GM19468 (cell line): ENCODE measurements at regions not wholly inside any gene's neighbourhood (a gene's known extent, or its start where the extent isn't known, plus 50 kb on each side); places are given as distances from the start of the nearest gene placed in this dataset.
"Not testable (repeated sequence)": the region's sequence is repeated elsewhere in the genome, so short reads cannot be mapped to it uniquely, and the experiment has no call there.

Experiments used
- ATAC-seq: cut with Tn5 transposase; IDR thresholded peaks from one replicate; pipeline ENCODE4 v1.9.1; 2021; ENCODE audit warnings: mild to moderate bottlenecking, moderate library complexity, moderate number of reproducible peaks; ENCODE audit not compliant: unreplicated experiment; ENCODE audit errors: extremely low read depth

DNA sequence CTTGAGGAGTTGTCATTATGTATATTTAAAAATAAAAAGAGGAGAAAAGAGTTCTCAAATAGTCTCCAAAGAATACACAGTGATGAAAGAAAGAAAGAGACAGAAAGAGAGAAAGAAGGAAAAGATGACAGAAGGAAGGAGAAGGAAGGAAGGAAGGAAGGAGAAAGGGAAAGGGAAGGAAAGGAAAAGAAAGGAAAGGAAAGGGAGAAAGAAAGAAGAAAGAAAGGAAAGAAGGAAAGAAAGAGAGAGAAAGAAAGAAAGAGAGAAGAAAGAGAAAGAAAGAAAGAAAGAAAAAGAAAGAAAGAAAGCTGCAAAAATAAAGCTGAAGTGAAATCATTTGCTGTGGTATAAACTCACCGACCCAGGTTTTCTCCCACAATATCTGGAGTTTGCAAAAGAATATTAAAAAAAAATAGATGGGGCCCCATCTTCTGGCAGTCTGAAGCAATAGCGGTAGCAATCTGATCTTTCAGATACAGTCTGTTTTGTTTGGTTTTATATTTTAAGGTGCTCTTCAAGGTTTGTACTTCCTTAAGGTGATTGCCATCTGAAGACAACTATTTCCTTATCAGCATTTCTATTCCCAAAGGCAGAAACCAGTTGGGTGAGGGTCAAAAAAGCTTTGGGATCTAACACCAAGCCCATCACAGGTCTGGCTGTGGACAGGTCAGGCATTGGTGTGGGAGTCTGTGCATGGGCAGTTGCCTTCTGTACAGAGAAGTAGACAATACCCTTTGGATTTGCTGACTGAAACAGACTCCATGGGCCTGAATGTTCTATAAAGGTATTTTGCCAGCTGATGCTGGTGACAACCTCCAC is 160.4 kb downstream of the CPEB2 start:
- no peak for ATAC-seq

DNA sequence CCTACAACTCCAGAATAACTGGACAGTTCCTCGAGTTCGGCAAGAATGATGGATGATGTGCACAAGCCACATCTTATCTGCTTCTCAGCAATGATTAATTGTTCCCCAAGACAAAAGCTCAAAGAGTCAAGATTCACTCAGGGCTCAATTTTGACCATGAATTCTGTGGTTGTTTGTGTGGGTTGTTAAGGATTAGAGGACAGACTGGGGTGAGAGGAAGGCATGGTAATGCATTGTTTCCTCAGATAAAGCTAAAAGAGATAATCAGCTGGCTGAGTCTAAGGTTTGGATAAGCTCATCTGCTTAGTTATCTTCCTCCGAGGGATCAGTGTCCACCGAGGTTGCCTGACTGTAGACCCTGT is 161.0 kb downstream of the CPEB2 start:
- no peak for ATAC-seq

DNA sequence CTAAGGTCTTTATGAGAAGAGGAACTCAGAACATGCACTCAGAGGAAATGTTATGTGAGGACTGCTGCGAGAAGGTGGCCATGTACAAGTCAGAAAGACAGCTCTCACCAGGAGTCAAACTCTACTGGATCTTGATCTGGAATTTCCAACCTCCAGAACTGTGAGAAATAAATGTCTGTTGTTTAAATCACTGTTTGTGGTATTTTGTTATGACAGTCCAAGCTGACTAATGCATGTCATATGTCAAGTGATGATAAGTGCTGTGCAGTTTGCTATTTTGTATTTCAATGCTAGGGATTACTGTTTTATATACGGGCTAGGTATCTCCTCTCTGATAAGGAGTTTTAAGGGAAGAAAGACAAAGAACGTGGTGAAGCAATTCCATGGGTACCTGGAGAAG is 162.3 kb downstream of the CPEB2 start:
- no peak for ATAC-seq

DNA sequence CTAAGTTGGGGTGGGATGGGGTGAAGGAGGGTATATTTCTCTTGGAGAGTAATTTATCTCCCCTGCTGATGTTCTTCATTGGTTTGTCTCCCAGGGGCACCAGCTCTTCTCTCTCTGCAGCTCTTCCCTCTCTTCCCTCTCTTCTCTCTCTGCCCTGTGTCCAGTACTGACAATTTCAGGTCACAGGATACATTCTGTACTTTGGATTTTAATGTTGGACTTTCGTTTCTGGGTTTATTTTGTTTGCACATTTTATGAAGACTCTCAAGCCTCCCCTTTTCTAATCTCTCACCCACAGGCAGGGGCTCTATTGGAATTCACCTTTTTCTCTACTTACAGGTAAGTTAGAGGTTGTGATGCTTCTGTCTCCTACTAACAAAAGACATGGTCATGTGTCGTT is 165.5 kb downstream of the CPEB2 start:
- no peak for ATAC-seq

DNA sequence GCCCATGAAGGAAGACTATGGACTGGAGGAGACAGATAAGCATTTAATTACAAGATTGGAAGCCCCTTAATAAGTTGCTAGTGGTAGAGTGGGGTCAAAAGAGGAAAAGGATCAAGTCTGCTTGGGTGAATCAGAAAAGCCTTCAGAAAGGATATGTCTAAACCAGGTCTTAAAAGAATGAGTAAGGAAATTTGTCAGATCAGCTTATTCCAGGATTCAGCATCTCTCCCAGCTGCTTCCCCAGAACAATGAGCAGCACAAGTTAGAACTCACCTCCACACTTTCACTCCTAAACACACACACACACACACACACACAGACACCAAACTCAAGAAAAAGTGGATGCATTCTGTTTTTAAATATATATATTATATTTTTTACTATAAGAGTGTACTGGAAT is 166.5 kb downstream of the CPEB2 start:
- no peak for ATAC-seq

DNA sequence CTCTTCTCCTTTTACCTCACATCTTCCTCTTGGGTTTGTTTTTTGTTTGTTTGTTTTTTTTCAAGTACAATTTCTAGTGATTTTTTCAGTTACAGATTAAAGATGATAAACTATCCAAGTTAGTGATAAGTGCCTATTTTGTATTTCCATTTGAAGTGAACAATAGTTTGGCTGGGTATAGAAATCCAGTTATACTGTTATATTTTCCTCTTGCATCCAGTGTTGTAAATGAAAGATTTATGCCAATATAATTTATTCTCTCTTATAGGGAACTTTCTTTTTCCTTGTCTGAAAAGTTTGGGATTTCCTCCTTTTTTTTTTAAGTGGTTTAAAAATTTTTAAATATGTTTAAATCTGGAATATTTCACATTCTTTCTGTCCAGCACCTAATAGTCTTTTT is 169.4 kb downstream of the CPEB2 start:
- no peak for ATAC-seq

DNA sequence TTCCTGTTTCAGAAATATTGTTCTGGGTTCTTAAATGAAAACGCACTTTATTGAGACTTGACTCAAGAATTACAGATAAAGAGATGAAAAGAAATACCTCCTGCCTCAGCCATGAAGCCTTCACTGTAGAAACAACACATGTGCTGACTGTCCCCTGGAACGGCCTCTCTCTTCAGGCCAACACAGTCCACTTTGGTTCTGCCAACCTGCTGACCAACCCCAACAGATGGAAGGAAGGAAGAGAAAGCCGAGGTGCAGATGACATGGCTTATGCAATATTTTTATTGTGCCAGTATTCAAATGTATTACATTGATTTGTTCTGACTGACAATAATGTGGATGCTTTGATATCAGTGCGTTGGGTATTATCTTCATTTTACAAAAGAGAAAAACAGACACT is 171.0 kb downstream of the CPEB2 start:
- no peak for ATAC-seq

DNA sequence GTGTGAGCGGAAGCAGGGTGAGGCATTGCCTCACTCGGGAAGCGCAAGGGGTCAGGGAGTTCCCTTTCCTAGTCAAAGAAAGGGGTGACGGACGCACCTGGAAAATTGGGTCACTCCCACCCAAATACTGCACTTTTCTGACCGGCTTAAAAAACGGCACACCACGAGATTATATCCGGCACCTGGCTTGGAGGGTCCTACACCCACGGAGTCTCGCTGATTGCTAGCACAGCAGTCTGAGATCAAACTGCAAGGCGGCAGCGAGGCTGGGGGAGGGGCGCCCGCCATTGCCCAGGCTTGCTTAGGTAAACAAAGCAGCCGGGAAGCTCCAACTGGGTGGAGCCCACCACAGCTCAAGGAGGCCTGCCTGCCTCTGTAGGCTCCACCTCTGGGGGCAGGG is 171.9 kb downstream of the CPEB2 start:
- ATAC-seq: not testable (repeated sequence)

DNA sequence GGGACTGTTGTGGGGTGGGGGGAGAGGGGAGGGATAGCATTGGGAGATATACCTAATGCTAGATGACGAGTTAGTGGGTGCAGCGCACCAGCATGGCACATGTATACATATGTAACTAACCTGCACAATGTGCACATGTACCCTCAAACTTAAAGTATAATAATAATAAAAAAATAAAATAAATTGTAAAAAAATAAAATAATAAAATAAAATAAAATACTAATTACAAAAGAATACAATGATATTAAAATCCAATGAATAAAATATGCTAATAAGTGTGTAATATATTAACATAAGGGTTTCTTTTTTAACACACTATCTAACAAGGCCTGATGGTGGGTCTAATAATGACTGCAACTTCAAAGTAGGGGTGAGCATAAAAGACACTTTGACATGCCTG is 177.6 kb downstream of the CPEB2 start:
- ATAC-seq: not testable (repeated sequence)

DNA sequence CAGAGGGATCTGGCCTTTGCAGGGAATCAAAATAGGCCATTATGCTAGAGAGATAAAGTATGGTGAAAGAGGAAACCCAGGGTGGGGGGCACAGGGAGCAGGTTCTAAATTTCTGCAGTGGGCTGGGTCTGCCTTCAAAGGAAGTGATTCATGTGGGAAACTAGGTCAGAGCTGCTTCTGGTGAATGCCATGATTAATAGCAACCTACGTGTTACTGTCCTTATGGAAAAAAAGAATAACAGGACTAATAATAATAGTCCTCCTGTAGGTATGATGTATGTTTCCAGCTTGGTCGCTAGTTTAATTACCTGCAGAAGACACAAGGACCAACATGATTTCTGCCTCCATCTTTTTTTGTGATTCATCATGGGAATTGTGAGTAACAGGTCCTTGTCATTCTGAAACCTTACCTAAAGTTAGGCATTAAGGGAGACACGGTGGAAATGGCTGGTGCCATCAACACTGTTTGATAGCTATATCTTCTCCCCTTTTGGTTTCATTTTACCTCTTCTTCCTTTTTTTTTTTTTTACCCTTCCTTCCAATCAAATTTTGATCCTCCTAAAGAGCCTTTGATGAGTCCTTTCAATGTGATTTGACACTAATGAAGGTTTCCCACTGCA is 180.4 kb downstream of the CPEB2 start:
- ATAC-seq: no peak

DNA sequence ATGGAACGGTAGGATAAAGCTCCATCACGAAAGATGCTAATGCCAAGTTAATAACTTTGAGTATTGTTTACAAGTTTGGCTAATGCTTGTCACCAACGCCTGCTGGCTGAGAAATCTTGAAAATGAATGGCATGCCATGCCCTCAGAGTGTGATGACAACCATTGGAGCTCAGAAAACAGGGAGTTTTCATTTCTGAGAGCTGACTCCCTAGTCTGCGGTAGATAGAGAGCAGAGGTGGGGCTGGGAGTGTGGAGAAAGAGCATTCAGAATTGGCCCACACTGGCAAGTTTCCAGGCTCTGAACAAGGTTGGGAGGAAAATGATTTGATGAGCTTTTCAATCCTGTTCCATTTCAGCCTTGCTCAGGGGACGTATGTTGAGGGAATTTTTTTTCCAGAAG is 183.9 kb downstream of the CPEB2 start:
- no peak for ATAC-seq

DNA sequence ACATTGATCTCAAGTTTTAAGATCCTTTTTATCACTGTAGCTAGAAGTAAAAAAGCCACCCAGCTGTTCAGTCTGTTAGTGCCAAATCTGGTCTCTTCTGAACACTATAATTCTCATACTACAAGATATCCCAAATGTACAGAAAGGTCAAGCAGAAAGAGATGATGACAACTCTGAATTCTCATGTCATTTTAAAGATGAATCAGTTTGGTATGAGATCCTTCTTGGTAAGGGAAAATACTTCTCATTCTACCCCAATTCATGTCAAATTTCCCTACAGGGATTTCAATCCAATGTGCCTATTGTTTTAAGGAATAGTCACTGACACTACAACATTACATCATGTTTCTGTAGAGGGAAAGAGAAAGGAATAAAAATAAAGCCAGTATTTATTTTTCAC is 184.5 kb downstream of the CPEB2 start:
- ATAC-seq: no peak

DNA sequence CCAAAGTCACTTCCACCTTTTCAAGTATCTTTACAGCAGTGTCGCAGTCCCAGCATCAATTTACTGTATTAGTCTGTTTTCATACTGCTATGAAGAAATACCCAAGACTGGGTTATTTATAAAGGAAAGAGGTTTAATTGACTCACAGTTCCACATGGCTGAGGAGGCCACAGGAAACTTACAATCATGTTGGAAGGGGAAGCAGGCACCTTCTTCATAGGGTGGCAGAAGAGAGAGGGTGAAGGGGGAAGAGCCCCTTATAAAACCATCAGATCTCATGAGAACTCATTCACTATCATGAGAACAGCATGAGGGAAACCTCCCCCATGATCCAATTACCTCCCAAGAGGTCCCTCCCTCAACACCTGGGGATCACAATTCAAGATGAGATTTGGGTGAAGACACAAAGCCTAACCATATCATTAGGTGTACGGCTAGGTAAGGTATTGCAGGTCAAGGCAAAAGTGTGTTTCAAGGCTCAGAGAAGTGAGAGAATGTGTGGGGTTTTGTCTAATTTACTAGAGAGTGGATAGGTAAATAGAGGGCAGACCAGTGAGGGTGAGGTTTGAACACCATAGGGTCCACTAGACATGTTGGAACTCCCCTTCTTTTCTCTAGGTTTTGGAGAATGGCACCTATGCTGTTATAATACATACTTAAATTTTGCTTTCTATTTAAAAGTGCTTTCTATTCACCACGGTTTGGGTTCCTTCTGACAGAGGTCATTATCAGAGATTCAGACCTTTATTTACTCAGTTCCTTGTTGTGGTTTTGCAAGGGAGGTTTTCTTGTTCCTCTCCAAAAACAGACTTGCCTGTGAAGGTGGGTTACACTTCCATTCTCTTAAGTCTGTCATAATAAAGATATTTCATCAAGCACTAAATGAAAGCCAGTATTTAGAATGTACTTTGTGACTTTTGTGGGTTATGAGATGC is 186.6 kb downstream of the CPEB2 start:
- no peak for ATAC-seq

DNA sequence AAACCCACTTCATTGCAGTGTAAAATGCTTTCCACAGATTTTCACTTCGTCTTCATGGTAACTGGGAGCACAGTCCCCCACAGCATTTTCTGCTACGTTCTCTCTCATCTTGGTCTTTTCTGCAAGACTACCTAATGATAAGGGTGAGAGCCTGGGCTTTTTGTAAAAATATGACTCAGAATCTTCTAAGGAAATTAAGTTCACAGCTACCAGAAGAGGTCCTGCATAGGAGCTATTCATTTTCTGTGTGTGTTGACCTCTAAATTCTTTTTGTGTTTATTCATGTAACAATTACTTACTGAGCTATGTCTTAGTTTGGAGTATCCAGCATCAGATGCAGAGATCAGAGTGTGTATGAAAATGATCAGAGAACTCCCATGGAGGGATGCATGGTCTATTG is 192.2 kb downstream of the CPEB2 start:
- no peak for ATAC-seq

DNA sequence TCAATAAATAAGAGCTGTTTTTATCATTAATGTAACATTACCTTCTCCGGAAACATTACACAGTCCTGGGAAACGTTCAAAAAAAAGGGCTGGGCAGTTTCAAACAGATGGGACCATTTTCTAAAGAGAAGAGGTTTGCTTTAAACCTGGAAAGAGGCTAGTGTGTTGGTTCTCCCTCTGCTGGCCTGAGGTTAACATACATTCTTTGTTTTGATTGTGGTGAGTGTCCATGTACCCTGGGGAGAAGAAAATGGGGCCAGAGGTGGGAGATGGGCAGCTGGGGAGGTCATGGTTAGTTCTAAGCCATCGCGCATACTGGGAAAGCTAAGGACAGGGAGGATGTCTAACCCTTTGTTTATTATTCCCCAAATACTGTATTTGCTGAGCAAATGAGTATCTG is 194.7 kb downstream of the CPEB2 start:
- no peak for ATAC-seq

DNA sequence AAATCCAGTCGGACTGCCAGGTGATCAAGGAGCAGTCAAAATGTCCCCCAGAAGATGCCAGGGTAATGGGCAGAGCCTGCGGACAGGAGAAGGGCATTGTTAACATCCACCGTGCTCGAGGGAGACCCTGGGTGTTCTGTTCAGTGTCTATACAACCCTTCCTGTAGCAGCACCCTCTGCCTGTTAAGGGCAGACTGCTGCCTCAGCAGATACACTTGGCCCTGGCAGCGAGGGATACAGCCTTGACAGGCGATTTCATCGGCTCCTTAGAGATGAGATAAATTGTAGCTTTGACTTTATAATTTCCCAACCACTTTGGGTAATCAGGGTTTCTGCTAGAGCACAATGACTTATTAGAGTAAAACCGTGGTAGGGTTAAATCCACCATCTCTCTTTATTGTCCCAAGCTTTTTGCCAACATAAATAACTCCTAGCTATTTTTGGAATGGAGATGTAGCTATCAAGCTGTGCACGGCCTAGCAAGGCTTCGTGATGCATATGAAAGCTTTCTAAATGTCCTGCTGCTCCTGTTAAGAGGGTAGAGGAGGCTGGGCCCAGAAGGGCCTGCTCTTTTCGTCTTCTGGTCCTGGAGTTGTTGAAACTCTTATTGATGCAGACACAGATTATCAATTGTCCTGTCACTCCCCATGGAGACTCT is 195.9 kb downstream of the CPEB2 start:
- no peak for ATAC-seq

DNA sequence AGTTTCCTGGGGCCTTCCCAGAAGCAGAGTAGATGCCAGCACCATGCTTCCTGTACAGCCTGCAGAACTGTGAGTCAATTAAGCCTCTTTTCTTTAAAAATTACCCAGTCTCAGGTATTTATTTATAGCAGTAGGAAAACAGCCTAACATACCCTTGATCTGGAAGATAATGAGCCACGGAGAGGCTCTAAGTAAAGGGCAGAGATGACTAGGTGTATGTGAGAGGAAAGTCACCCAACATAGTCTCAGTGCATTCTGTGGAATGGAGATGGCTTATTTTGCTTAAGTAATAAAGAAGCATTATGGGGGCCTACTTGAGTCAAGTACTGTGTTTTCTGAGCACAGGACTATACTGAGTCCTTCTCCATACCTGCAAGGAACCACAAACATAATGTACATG is 199.5 kb downstream of the CPEB2 start:
- ATAC-seq: no peak

DNA sequence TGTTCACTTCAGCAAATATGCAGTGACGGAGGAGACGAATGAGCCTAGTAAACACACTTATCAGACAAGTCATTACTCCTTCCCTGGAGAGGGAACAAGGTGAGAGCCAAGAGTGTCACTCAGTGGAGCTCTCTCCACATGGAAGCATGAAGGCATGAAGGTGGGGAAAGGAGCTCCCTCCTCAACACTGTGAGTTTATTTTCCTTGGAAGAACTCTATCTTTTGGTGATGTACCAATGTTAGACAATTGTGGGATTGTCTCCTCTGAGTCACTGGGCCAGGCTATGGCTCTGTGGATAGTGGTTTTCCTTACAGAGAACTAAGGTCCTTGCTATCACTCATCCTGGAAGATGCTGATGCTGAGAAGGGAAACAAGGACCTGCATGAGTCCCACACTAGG is 200.2 kb downstream of the CPEB2 start:
- ATAC-seq: no peak

DNA sequence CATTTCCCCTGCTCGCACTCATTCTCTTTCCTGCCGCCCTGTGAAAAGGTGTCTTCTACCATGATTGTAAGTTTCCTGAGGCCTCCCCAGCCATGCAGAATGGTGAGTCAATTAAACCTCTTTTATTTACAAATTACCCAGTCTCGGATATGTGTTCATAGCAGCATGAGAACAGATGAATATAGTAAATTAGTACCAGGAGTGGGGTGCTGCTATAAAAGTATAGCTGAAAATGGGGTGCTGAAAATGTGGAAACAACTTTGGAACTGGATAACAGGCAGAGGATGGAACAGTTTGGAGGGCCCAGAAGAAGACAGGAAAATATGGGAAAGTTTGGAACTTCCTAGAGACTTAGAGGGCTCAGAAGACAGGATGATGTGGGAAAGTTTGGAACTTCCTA is 204.2 kb downstream of the CPEB2 start:
- ATAC-seq: not testable (repeated sequence)

DNA sequence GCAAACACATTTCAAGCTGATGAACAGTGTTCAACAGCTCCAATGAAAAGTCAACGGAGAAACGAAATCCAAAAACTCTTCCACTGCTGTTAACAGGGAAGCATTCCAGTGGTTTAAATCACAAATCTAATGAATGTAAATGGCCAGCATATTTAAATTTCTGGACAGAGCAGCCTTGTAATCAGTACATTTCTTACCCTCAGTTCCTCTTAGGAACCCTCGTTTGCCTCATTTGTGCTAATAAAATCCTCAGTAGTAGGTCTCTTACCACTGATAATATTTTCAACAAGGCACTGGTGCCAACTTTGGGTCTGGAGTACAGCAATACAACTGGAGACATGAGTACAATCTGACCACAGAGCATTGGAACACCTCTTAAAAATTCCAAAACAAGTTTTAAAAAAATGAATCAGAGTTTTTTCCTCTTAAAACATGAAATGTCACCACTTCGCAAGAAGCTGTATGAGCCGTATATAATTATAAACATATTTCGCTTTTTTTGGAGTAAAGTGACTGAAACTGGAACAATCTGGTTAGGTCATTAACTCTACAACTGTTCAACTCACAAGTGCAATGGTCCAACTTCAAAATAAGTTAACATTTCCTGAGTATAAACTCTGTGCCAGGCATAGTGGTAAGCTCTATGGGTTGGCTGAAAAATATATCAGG is 211.2 kb downstream of the CPEB2 start:
- ATAC-seq: no peak
